ENCODE measurements at regions not wholly inside any gene's neighbourhood (a gene's known extent, or its start where the extent isn't known, plus 50 kb on each side); places are given as distances from the start of the nearest gene placed in this dataset.

GRCh38 chr4:31125061-31125460, 404.9 kb downstream of the PCDH7 start:
- DNase-seq, result no peak

DNA sequence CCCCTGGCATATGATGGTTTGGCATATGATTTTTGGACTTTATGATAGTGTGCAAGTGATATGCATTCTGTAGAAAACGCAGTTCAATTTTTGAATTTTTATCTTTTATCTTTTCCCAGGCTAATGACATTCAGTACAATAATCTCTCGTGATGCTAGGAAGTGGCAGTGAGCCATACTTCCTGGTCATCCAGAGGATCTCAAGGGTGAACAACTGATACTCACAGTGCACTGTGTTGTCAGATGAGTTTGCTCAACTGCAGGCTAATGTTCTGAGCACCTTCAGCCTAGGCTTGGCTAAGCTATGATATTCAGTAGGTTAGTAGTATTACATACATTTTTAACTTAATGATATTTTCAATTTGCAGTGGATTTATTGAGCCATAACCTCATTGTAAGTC, 405.3 kb downstream of the PCDH7 start:
- no peak for DNase-seq

GRCh38 chr4:31126881-31127398, 406.8 kb downstream of the PCDH7 start:
- DNase-seq, result no peak

DNA sequence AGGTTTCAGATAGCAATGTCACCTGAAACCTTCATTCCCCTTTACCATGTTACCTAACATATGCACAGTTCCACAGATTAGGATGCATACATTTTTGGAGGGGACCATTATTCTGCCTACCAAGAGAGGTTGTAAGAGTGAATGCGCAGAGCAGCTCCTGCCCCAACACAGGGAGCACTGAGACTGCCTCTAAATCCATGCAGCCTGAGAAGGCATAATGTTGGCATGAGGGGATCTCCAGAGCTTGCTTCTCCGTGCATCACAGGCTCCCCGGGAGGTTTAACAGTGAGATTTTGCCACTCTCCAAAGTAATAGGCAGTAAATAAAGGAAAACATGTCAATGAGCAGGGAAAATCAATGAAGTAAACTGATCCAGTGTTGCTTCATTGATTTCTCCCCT, 410.8 kb downstream of the PCDH7 start:
- DNase-seq, result no peak

GRCh38 chr4:31134720-31135119, 414.6 kb downstream of the PCDH7 start:
- no peak for DNase-seq

GRCh38 chr4:31139767-31140166, 419.6 kb downstream of the PCDH7 start:
- DNase-seq, result no peak

DNA sequence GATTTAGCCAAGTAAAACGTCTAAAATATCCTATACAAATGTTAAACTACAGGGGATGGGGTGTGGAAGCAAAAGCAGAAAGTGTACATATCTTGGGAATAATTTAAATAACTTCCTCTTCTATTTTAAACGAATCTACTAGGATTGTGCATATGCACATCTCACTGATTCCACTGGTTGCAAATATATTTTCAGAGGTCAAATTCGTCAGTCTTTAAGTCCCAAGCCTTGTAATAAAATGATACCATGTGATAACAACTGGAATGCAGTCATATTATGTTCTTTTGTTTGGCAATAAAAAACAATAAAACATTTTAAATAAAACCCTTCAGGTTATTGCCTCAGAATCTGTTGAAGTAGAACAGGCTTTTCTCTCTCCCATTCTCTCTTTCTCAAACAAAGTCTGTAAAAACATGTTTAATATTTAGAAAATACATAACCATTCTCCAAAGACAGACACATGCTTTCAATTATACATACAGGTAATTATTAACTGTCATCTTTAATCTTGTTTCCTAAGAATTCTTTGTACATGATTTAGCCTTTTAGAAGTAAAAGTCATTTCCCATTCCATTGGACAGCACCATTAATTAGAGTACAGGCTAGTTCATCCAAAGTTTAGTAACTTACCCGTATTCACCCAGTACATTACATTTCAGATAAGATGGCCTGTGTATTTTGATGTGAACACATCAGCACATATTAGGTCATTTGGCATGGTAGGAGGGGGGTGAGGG, 421.1 kb downstream of the PCDH7 start:
- DNase-seq, result no peak

DNA sequence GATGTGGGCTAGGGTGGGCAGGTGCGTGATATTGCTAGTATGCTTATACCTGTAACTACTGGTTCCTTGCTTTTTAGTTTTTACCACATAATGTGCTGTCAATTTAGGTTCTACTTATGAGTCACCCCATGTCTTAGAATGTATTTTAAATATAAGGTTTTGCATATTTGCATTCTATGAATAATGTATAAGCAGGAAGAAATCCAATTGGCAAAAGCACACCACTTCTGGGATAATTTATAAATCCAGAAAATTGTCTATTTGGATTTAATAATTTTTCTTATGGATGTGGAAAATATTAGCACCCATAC, 421.6 kb downstream of the PCDH7 start:
- no peak for DNase-seq

DNA sequence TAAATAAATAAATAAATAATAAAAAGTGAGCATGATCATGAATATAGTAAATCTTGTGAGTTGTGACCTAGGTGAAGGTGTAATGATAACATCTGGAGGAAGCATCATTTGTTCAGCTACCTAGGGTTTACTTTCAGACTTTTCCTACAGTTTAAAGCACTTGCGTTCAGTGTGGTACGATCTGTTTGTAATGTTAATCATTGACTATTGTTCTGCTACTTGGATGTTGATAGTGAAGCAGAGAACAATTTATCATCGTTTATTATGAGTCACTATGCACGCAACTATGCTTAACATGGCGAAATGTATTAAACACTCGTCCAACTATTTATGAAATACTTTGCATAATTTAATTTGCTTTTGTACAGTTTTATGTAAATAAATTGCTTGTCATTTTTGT, 426.2 kb downstream of the PCDH7 start:
- DNase-seq, result no peak

GRCh38 chr4:31148990-31149389, 428.8 kb downstream of the PCDH7 start:
- no peak for DNase-seq

DNA sequence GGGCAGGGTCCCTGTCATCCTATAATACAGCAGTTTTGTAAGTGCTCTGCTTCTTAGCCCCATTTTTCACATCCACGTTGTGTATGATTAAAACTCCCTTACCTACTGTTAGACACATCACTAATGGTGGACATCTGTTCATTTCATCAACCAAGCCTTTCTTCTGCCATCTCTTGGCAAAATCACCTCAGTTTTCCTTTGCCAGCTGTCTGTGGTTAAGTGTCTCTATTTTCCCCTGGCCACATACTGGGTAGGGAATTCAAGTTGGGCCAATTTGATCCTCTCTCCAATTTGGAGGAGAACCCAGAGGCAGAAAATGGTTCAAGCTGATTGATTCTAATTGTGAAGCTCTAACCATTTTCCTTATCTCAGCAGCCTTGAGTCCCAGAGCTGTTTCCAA, 436.1 kb downstream of the PCDH7 start:
- no peak for DNase-seq

DNA sequence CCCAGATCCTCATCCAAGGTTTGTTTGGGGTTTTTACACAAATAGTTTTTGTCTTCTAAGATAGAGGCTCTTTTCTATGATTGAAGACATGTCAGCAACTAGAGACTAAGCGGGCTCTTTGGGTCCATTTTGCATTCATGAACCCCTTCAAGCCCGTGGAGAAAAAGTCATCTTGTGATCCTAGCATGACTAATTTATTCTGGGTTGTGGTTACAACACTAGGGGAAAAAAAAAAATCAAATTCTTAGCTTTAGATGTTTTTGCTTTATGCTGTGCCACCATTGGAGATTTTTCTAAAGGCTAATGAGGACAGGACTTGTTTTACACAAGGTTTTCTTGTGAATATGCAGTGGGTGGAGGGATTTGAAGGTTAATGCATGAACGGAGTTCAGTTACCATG, 440.0 kb downstream of the PCDH7 start:
- no peak for DNase-seq

DNA sequence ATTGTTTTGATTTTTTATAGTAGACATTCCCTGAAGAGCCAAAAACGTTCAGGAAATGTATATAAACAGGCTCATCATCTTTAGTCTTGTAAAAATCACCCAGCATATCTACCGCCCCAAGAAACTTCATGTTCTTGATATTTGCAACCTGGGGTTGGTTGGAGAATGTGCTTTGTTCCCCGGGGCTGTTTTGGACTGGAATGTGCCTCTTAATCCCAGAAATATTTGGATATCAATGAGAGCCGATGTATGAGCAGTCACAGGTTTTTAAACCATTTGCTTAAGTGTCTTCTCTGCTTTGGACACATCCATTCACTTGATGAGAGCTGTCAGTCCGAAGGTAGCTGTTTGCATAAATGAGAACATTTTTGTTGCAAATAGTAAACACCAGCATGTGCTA, 449.7 kb downstream of the PCDH7 start:
- no peak for DNase-seq

GRCh38 chr4:31171362-31171761, 451.2 kb downstream of the PCDH7 start:
- no peak for DNase-seq

DNA sequence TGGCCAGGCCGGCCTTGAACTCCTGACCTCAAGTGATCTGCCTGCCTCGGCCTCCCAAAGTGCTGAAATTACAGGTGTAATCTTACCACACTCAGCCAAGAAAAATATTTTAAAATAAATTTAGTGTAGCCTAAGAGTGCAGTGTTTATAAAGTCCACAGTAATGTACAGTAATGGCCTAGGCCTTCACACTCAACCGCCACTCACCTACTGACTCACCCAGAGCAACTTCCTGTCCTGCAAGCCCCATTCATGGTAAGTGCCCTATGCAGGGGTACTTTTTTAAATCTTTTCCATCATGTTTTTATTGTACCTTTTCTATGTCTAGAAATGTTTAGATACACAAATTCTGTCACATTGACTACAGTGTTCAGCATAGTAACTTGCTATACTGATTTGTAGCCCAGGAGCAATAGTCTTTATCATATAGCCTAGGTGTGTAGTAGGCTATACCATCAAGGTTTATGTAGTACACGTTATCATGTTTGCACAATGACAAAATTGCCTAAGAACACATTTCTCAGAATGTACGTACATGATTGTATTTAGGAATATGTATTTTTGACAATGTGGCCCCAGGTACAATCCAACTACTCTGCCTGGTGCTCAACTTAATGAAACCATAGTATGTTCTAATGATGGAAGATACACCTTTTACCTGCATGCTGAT, 455.2 kb downstream of the PCDH7 start:
- DNase-seq, result no peak

- DNase-seq, result no peak
These were observed 463.1 kb downstream of the PCDH7 start for GRCh38 chr4:31183256-31183655.

- DNase-seq, result no peak
These were observed 464.9 kb downstream of the PCDH7 start for GRCh38 chr4:31185014-31185585.

GRCh38 chr4:31187979-31188378, 467.8 kb downstream of the PCDH7 start:
- no peak for DNase-seq

DNA sequence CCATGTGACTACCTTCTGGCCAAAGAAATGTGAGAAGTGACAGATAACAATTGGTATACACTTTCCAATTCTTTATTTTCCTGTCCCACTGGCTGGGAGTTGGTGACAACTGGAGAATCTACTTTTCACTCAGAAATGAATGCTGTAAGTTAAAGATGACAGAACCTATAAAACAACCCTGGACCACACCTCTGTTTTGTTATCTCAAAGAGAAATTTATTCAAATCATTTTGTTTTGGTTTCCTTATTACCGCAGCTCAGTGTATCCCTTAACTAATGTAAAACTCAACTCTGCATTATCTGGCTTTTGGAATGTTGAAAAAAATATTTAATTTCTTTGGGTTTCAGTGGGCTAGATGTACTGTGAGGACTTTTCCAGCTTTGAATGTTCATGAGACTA, 469.8 kb downstream of the PCDH7 start:
- DNase-seq, result no peak

DNA sequence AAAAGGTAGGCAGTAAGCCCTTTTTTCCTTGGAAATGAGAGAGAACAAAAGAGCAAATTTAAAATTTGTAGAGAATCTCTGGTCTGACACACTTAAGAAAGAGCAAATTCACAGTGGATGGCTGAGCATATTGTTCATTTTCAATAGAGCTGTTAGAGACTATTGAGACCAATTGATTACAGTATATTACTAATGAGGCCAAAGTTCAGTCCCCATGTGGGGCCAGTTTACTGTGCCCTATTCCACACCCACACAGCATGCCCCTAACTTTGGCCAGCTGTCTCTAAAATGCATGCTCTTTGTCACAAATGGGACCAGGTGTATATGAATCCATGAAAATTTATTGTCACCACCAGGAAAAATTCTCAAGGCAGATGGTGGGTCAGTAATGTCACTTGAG, 470.5 kb downstream of the PCDH7 start:
- DNase-seq, result no peak

DNA sequence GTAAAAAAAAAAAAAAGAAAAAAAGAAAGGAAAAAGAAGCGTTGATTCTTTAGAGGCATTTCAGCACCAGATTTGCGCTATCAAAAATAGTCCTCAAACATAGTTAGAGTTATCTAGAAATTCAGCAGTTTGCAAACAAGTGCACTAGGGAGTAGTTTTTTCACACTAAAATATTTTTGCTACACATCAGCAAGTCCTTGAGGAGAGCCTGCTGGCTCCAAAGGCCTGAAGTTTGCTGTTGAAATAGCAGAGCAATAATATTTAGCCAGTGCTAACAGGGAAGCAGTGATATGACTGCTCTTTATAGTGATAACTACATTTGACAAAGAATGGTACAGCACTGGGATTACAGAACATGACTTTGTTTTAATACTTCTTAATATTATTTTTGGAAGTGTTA, 472.2 kb downstream of the PCDH7 start:
- DNase-seq, result no peak

GRCh38 chr4:31193521-31193920, 473.4 kb downstream of the PCDH7 start:
- DNase-seq, result no peak

- no peak for DNase-seq
These were observed 474.7 kb downstream of the PCDH7 start for GRCh38 chr4:31194823-31195222.

GRCh38 chr4:31199644-31200043, 479.5 kb downstream of the PCDH7 start:
- no peak for DNase-seq

Data from GOT3 (cell line).